ENCODE measurements at regions not wholly inside any gene's neighbourhood (a gene's known extent, or its start where the extent isn't known, plus 50 kb on each side); places are given as distances from the start of the nearest gene placed in this dataset.

- no peak for DNase-seq (ENCODE audit: low spot score)
- intact Hi-C loops (cut with DNase I): no loop called here
Observed at GRCh38 chr7:41835976-41836530, 133.2 kb upstream of the INHBA start.

GRCh38 chr7:41834805-41835694, 132.2 kb upstream of the INHBA start:
- no peak for DNase-seq (ENCODE audit: low spot score)
- intact Hi-C loops (cut with DNase I): no loop called here

- intact Hi-C loops (cut with DNase I): no loop called here
- no peak for DNase-seq (ENCODE audit: low spot score)
Observed at GRCh38 chr7:41832941-41833340, 130.1 kb upstream of the INHBA start.

GRCh38 chr7:41830271-41830670, 127.4 kb upstream of the INHBA start:
- intact Hi-C loops (cut with DNase I): no loop called here
- DNase-seq (ENCODE audit: low spot score): no peak

- DNase-seq (ENCODE audit: low spot score): no peak
- intact Hi-C loops (cut with DNase I): no loop called here
Observed at GRCh38 chr7:41828911-41829310, 126.0 kb upstream of the INHBA start.

- no peak for DNase-seq (ENCODE audit: low spot score)
- intact Hi-C loops (cut with DNase I): no loop called here
Observed at GRCh38 chr7:41826641-41827040, 123.8 kb upstream of the INHBA start.

- intact Hi-C loops (cut with DNase I): no loop called here
- DNase-seq (ENCODE audit: low spot score): no peak
Observed at GRCh38 chr7:41825927-41826480, 123.1 kb upstream of the INHBA start.

- DNase-seq (ENCODE audit: low spot score): no peak
- intact Hi-C loops (cut with DNase I): no loop called here
Observed at GRCh38 chr7:41824284-41824683, 121.4 kb upstream of the INHBA start.

GRCh38 chr7:41822259-41822817, 119.4 kb upstream of the INHBA start:
- DNase-seq (ENCODE audit: low spot score): no peak
- intact Hi-C loops (cut with DNase I): no loop called here

- intact Hi-C loops (cut with DNase I): no loop called here
- DNase-seq (ENCODE audit: low spot score): no peak
Observed at GRCh38 chr7:41821521-41822213, 118.8 kb upstream of the INHBA start.

- DNase-seq (ENCODE audit: low spot score): no peak
- intact Hi-C loops (cut with DNase I): no loop called here
Observed at GRCh38 chr7:41820111-41820671, 117.3 kb upstream of the INHBA start.

GRCh38 chr7:41819645-41820044, 116.8 kb upstream of the INHBA start:
- DNase-seq (ENCODE audit: low spot score): no peak
- intact Hi-C loops (cut with DNase I): no loop called here

GRCh38 chr7:41818765-41819398, 116.0 kb upstream of the INHBA start:
- intact Hi-C loops (cut with DNase I): no loop called here
- DNase-seq (ENCODE audit: low spot score): no peak

GRCh38 chr7:41817386-41817785, 114.5 kb upstream of the INHBA start:
- intact Hi-C loops (cut with DNase I): no loop called here
- no peak for DNase-seq (ENCODE audit: low spot score)

- intact Hi-C loops (cut with DNase I): no loop called here
- no peak for DNase-seq (ENCODE audit: low spot score)
Observed at GRCh38 chr7:41816111-41816510, 113.2 kb upstream of the INHBA start.

- intact Hi-C loops (cut with DNase I): no loop called here
Observed at GRCh38 chr7:41814888-41815287, 112.0 kb upstream of the INHBA start.

GRCh38 chr7:41813286-41813685, 110.4 kb upstream of the INHBA start:
- intact Hi-C loops (cut with DNase I): no loop called here
- DNase-seq (ENCODE audit: low spot score): no peak

More at GRCh38 chr7:41814888-41815287, 112.0 kb upstream of the INHBA start:
- no peak for DNase-seq (ENCODE audit: low spot score)

- intact Hi-C loops (cut with DNase I): no loop called here
Observed at GRCh38 chr7:41811941-41812340, 109.1 kb upstream of the INHBA start.

GRCh38 chr7:41809940-41810576, 107.2 kb upstream of the INHBA start:
- intact Hi-C loops (cut with DNase I): no loop called here

More at GRCh38 chr7:41811941-41812340, 109.1 kb upstream of the INHBA start:
- no peak for DNase-seq (ENCODE audit: low spot score)

More at GRCh38 chr7:41809940-41810576, 107.2 kb upstream of the INHBA start:
- DNase-seq (ENCODE audit: low spot score): no peak
